GM12801 (cell line): ENCODE measurements at regions not wholly inside any gene's neighbourhood (a gene's known extent, or its start where the extent isn't known, plus 50 kb on each side); places are given as distances from the start of the nearest gene placed in this dataset.

ENCODE experiments used
- TF ChIP-seq, protein P1 (sequence below): IDR thresholded peaks from one replicate; pipeline ENCODE4 v1.5.1; 2011; ENCODE audit warnings: control low read depth; ENCODE audit not compliant: insufficient read length; ENCODE audit errors: extremely low read depth

DNA sequence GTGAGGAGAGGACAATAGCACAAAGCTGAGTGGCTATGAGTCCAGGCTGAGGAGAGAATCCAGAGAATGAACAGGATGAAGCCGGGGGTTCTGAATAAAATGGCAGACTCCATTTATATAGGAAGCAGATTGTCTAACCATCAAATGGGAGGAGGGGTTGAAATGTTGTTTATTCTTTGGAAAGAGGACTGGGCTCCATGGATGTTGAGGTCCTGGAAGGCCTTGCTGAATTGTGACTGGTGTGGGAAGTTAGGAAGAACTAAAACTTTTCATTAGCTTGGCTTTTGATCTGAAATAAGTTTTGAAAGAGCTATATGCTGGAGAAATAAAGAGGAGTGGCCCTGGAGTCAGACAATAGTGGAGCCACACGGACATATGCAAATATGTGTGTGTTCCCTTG is 647.8 kb downstream of the RNF144B start:
- TF ChIP-seq, protein P1, sequence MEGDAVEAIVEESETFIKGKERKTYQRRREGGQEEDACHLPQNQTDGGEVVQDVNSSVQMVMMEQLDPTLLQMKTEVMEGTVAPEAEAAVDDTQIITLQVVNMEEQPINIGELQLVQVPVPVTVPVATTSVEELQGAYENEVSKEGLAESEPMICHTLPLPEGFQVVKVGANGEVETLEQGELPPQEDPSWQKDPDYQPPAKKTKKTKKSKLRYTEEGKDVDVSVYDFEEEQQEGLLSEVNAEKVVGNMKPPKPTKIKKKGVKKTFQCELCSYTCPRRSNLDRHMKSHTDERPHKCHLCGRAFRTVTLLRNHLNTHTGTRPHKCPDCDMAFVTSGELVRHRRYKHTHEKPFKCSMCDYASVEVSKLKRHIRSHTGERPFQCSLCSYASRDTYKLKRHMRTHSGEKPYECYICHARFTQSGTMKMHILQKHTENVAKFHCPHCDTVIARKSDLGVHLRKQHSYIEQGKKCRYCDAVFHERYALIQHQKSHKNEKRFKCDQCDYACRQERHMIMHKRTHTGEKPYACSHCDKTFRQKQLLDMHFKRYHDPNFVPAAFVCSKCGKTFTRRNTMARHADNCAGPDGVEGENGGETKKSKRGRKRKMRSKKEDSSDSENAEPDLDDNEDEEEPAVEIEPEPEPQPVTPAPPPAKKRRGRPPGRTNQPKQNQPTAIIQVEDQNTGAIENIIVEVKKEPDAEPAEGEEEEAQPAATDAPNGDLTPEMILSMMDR, result no peak

DNA sequence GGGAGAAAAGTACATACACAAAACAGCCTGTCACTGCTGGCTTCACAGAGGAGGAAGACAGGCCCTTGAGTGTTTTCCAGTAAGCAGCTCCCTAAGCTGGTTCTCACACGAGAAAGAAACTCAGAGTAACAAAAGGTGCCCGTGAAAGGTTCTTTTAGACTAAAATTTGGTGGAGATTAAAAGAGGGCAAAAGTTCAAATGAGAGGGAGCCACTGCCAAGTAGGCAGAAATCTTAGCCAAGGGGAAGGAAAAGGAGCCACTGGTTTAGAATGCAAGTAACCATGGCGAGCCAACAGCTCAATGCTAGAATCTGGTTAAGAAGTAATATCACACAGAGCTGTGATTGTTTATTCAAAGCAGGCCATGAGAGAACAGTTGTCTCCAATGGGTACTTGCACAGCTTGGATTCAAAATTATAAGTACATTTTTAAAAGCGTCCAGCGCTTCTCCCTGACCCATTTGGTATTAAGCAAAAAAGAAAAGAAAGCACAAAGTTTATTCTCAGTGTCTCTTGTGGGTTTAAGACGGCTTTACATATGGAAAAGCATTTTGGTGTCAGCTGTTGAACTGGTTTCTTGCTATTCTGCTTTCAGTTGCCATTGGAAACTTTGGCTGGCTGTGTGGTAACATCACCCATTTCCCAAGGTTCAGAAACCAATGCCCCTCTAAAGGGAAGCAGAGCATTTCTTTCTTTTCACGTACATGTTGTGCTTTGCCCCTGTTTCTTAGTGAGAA is 648.5 kb downstream of the RNF144B start:
- TF ChIP-seq, protein P1, result no peak

DNA sequence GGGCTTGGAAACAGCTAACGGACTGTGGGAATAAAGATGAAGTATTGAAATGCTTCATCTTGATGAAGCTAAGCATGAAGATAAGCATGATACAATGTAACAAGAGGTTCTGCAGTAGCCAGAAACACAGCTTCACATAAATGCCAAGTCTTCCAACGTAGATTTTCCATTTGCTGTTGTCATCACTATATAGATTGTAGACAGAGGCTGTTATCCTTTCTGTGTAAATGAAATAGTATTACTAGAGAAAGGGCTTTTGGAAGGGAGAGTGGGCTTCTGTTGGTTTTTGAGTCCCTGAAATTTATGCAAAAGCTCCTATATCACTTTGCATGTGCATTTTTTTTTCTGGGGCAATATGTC is 649.0 kb downstream of the RNF144B start:
- TF ChIP-seq, protein P1, result no peak

DNA sequence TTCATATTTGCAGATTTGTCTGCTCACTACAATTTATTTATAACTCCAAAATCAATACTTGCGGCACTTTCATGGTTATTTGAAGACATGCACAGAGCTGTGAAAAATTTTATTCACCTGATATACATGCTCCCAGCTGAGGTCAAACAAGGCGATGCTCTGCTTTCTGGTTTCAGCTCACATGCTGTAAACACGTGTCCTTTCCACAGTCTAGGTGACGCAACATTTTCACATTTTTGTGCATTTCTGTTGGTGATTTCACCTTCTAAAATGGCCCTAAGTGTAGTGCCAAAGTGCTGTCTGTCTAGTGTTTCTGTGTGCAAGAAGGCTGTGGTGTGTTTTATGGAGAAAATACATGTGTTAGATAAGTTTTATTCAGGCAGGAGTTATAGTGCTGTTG is 650.5 kb downstream of the RNF144B start:
- TF ChIP-seq, protein P1, result no peak

DNA sequence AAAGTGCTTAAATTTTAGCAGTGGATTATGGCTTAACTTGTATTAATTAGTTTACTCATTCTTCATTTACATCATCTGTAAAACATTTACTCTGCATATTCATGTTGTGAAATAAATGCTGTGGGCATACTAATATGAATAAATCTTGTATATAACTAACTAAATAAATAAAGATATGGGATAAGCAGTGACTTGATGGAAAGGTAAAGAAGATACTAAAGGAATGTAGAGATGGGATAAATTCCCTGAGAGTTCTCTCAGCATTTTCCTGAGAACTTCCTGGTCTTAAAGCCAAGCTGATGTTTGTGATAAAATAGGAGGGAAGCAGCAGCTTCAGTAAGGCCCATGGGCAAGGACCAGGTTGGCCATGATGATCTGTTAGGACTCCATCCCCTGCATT is 652.1 kb downstream of the RNF144B start:
- TF ChIP-seq, protein P1, result no peak

DNA sequence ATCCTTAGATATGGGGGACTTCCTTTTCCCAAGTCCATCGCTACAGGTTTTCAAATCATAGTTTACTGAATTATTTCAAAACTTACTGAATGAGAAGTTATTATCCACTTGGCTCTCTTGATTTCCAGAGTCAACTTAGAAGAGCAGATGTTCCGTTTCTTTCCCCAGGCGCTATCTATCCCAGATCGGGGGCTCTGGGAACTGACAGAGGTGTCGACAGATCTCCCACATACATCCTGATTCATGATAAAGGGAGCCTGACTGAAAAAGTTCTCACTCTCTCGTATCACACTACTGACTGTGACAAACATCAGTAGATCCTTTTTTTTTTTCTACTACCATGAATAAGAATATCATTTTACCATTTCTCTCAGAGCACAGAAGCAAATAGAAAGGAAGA is 654.8 kb downstream of the RNF144B start:
- TF ChIP-seq, protein P1, result no peak

DNA sequence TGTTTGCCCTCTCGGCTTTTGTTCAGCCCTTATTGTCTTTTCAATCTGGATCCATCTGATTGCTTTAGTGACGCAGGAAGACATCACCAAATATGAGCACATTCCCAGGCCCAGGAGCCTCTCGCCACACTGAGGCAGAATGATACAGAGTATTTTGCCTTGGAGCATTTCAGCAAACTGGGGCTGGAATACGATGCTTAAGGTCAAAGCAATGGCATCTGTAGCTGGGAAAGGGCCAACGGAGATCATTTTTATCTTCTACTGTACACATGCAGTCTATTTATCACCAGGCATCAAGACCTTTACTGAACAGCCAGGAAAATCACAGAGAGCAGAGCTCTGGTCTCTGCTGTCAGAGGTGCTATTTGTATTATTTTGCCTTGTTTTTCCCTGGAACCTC is 655.3 kb downstream of the RNF144B start:
- TF ChIP-seq, protein P1, result no peak
